ENCODE measurements at regions not wholly inside any gene's neighbourhood (a gene's known extent, or its start where the extent isn't known, plus 50 kb on each side); places are given as distances from the start of the nearest gene placed in this dataset.

- TF ChIP-seq REST (IDR thresholded peaks at IDR 0.05) = no peak
- TF ChIP-seq EGR1 (IDR thresholded peaks at IDR 0.05; ENCODE audit: low read depth in 2 of 2) = no peak
- no peak for TF ChIP-seq CTCF (IDR thresholded peaks at IDR 0.05; ENCODE audit: low read depth, low read length, missing input control)
- no peak for TF ChIP-seq SP1 (IDR thresholded peaks at IDR 0.05)
- TF ChIP-seq RAD21 (IDR thresholded peaks at IDR 0.05) = no peak
- no peak for TF ChIP-seq FOXA1 (IDR thresholded peaks at IDR 0.05)
- TF ChIP-seq MAX (IDR thresholded peaks at IDR 0.05) = no peak
- TF ChIP-seq TAF1 (conservative IDR thresholded peaks at IDR 0.05) = no peak
- TF ChIP-seq GABPA (IDR thresholded peaks at IDR 0.05 in 1 of 2, conservative IDR thresholded peaks at IDR 0.05 in 1 of 2) = no peak
- TF ChIP-seq JUND (IDR thresholded peaks at IDR 0.05) = no peak
- TF ChIP-seq ZBTB33 (IDR thresholded peaks at IDR 0.05) = no peak
- no peak for TF ChIP-seq YY1 (IDR thresholded peaks at IDR 0.05)
- no peak for TF ChIP-seq ATF3 (IDR thresholded peaks at IDR 0.05)
These were observed 106.6 kb upstream of the PCDH18 start for GRCh38 chr4:137638934-137639333.

Measured in liver (tissue), 3 donors.